ENCODE measurements at regions not wholly inside any gene's neighbourhood (a gene's known extent, or its start where the extent isn't known, plus 50 kb on each side); places are given as distances from the start of the nearest gene placed in this dataset.
A peak's percentile ranks its signal among the peaks of the same experiment; 100 is the strongest.

GRCh38 chr20:50292591-50293283, 102.1 kb downstream of the CEBPB start:
- Histone ChIP-seq H3K9ac (no peak overlapping the region), H3K4me3 (ENCODE audit: low read depth, low read length) (no peak overlapping the region), H3K79me2 (no peaks in the 10 kb centered on the region), H3K4me1 (peaks cover 8% of the 10 kb centered on the region), H3K27ac (peak overlapping the region; percentile 21), H3K9me3 (ENCODE audit: control insufficient read depth, low read length) (no peaks in the 10 kb centered on the region), H3K27me3 (ENCODE audit: control insufficient read depth, insufficient read depth, low read length) (no peaks in the 10 kb centered on the region), H3K4me2 (ENCODE audit: low read length) (no peak overlapping the region), H2AFZ (peak overlapping the region; percentile 66), H3K36me3 (ENCODE audit: control insufficient read depth, insufficient read depth, low read length) (no peaks in the 10 kb centered on the region)
- TF ChIP-seq CTCF (IDR thresholded peaks at IDR 0.05): no peak

GRCh38 chr20:50293284-50294139, 102.9 kb downstream of the CEBPB start:
- Histone ChIP-seq H3K79me2 (no peaks in the 10 kb centered on the region), H3K9me3 (ENCODE audit: control insufficient read depth, low read length) (no peaks in the 10 kb centered on the region), H3K36me3 (ENCODE audit: control insufficient read depth, insufficient read depth, low read length) (no peaks in the 10 kb centered on the region), H2AFZ (no peak overlapping the region), H3K27ac (no peak overlapping the region), H3K4me1 (peaks cover 8% of the 10 kb centered on the region), H3K9ac (no peak overlapping the region), H3K4me3 (ENCODE audit: low read depth, low read length) (no peak overlapping the region), H3K4me2 (ENCODE audit: low read length) (no peak overlapping the region), H3K27me3 (ENCODE audit: control insufficient read depth, insufficient read depth, low read length) (no peaks in the 10 kb centered on the region)
- no peak for TF ChIP-seq CTCF (IDR thresholded peaks at IDR 0.05)

GRCh38 chr20:50294164-50295088, 103.8 kb downstream of the CEBPB start:
- peaks cover 8% of the 10 kb centered on the region for H3K4me1 ChIP-seq
- no peak for TF ChIP-seq CTCF (IDR thresholded peaks at IDR 0.05)
- H2AFZ ChIP-seq: no peak overlapping the region
- no peak overlapping the region for H3K4me3 ChIP-seq (ENCODE audit: low read depth, low read length)
- no peak overlapping the region for H3K4me2 ChIP-seq (ENCODE audit: low read length)
- H3K36me3 ChIP-seq (ENCODE audit: control insufficient read depth, insufficient read depth, low read length): no peaks in the 10 kb centered on the region
- H3K9me3 ChIP-seq (ENCODE audit: control insufficient read depth, low read length): no peaks in the 10 kb centered on the region
- no peak overlapping the region for H3K9ac ChIP-seq
- no peaks in the 10 kb centered on the region for H3K27me3 ChIP-seq (ENCODE audit: control insufficient read depth, insufficient read depth, low read length)
- H3K79me2 ChIP-seq: no peaks in the 10 kb centered on the region
- H3K27ac ChIP-seq: no peak overlapping the region

GRCh38 chr20:50295345-50295744, 104.7 kb downstream of the CEBPB start:
- no peak overlapping the region for H3K9ac ChIP-seq
- no peak overlapping the region for H3K27ac ChIP-seq
- H3K36me3 ChIP-seq (ENCODE audit: control insufficient read depth, insufficient read depth, low read length): no peaks in the 10 kb centered on the region
- H3K79me2 ChIP-seq: no peaks in the 10 kb centered on the region
- no peak for TF ChIP-seq CTCF (IDR thresholded peaks at IDR 0.05)
- H3K27me3 ChIP-seq (ENCODE audit: control insufficient read depth, insufficient read depth, low read length): no peaks in the 10 kb centered on the region
- peaks cover 8% of the 10 kb centered on the region for H3K4me1 ChIP-seq
- H3K4me2 ChIP-seq (ENCODE audit: low read length): no peak overlapping the region
- no peak overlapping the region for H3K4me3 ChIP-seq (ENCODE audit: low read depth, low read length)
- no peaks in the 10 kb centered on the region for H3K9me3 ChIP-seq (ENCODE audit: control insufficient read depth, low read length)
- no peak overlapping the region for H2AFZ ChIP-seq

All from parathyroid adenoma (tissue), 2 donors.